NCI-H2029 (cell line): ENCODE measurements at regions not wholly inside any gene's neighbourhood (a gene's known extent, or its start where the extent isn't known, plus 50 kb on each side); places are given as distances from the start of the nearest gene placed in this dataset.

Experiments
- DNase-seq: peaks from one replicate; lab custom pipeline; 2025; lab: John Stamatoyannopoulos, UW

DNA sequence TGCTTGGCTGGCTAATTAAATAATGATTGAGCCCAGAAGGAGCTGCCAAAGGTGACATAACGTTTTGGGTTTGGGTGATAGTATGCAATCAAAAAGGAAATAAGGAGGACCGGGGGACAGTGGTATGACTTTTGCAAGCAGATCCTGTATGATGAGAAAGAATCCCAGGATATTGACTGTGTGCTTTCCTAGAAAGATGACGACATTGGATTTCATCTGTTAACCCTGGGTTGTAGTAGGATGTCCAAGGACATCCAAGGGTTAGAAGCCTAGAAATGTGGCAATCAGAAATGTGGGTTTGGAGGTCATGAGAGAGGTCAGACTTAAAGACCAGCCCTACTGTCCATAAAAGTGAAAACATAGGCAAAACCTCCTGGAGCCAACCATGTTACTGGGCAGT is 50.3 kb upstream of the HMHB1 start:
- no peak for DNase-seq

- no peak for DNase-seq
Observed at GRCh38 chr5:143760755-143761154, 51.2 kb upstream of the HMHB1 start.

GRCh38 chr5:143760131-143760505 is 51.8 kb upstream of the HMHB1 start:
- DNase-seq, result no peak

- DNase-seq, result no peak
Observed at GRCh38 chr5:143759396-143760130, 52.4 kb upstream of the HMHB1 start.

DNA sequence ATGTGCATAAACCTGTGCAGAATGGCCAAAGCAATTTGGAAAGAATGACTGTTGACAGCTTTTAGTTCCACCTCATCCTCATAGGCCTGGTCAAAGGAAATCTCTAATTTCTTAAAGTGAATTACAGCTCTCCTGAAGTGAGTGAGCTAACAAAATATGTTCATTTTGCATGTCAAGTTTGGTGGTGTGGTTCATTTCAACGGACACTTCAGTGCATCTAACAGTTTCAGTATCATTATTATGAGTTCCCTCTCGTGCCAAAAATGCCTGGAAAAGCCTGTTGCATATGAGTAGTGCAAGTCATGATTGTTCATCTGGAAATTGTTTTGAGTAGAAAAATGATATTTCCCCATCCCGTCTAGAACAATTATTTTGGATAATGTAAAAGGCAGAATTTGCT is 53.2 kb upstream of the HMHB1 start:
- DNase-seq, result no peak

GRCh38 chr5:143758015-143758414 is 53.9 kb upstream of the HMHB1 start:
- DNase-seq, result no peak

GRCh38 chr5:143757116-143757515 is 54.8 kb upstream of the HMHB1 start:
- no peak for DNase-seq

DNA sequence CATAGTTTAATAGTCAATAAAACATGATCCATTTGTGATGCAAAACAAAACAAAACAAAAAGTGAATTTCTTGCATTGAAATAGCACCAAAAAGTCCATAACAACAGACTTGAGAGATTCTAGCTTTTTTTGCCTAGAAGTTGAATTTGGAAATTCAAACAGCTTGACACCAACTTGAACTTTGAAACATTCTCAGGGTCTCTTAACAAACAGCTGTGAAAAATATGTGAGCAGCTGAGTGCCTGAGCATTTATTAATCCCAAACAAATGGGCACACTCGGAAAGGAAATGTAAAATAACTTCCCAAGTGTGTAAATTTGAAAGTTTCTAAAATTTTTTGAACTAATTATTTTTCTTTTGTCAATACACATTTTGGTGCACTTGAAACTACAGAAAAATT is 56.0 kb upstream of the HMHB1 start:
- DNase-seq, result no peak

DNA sequence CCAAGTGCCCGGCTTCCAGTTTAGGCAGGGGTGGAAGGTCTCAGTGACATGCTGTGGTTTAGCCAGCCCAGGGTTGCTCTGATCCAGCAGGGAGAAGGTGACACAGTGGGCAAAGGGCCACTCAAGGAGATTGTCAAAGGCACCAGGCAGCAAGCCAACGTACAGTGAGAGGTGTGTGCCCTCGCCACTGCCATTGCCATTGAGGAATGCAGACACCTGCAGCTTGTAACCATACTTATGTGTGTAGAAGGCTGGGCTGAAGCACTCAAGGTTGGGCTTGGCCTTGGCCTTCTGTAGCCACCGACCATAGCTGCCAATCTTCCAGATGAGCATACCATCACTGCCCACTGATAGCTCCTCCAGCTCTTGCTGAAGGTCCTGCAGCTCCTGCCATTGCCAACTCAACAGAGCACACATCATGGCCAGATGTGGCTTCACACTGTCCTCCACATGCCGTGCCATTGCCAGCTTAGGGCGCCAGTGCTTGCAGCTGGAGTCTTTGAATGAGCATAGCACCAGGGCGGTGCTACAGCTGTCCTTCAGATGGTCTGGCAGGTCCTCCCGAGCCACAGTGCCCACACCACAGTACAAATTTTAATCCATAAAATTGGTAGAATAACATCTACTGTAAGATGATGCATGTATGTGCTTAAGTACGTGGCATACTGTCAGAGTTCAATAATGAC is 59.7 kb upstream of the HMHB1 start:
- DNase-seq, result peak; percentile 63

- no peak for DNase-seq
Observed at GRCh38 chr5:143751342-143751741, 60.6 kb upstream of the HMHB1 start.

- no peak for DNase-seq
Observed at GRCh38 chr5:143749581-143750205, 62.3 kb upstream of the HMHB1 start.

DNA sequence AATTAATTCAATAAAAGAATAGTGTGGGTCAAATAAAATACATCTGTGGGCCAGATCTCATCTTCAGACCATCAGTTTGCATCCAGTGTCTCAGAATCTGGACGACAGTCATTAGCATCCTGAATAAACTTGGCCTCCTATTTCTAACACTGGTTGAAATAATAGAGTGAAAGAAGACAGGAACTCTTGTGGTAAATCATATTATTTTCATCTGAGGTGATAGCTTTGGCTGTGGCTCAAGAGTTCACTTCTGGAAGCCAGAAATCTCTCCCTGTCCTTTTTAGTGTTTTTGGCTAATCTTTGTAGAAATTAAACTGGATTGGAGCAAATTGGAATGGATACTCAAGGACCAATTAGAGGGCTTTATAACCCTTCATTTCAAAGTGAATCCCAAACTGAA is 63.4 kb upstream of the HMHB1 start:
- DNase-seq, result no peak

DNA sequence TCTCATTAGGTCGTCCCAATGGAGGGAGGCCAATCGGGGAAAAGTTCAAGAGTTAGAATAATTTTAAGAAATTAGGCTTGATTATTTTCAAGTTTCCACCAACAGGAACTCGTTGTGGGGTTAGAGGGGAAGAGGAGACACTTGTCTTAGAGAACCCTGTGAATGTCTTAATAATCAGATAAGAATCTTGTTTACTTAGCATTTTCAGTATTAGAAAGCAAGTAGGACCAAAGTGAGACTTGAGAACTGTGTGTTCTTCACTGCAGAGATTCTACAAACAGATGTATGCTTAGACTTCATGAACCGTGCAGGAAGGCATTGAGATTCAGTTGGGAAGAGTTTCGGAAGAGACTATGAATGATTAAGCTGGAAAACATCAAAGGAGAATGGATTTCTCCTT is 69.0 kb upstream of the HMHB1 start:
- DNase-seq, result no peak

DNA sequence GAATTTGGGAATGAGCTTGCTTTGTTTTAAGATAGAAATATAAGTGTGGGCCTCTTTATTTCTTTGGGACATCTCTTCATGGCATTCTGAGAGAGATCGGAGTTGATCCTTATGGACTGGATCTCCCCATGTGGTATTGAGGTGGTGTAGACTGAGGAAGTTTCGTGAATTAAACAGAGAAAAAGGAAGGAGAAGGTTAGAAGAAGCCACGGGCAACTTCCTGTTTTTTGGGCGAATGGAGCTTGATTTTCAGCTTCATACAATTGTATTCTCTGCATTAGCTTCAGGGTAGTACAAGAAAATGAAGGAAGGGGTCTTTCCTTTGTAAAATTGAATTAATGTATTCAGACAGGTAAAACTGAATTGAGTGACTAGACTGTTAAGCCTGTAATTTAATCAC is 70.5 kb upstream of the HMHB1 start:
- DNase-seq, result no peak

DNA sequence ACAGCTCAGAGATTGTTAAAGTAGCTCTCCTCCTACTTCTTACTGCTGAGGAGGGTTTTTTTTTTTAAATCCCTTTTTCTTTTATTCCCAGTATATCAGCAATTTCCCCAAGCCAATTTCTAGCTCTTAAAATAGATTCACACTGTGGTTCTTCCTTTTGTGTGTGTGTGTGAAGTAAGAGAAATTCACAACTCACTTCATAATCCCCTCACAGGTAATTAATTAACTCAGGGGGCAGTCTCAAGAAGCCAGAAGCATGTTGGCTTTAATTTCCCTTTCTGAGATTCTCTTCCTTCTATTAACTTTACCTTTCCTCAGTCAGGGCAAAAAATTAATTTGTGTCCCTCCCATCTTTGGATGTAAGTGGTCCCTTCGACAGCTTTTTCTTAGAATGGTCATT is 71.0 kb upstream of the HMHB1 start:
- no peak for DNase-seq

DNA sequence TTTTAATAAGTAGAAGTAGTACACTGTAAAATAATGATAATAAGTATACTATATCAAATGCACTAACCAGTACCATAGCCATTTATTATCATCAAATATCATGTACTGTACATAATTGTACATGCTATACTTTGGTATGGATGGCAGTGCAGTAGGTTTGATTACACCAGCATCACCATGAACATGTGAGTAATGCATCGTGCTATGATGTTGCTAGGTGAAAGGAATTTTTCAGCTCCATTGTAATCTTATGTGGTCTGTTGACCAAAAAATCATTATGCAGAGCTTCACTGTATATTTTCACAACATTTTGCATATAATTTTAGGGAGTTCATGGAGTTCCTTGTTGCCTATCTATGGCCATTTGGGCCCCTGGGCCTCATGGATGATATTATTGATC is 72.2 kb upstream of the HMHB1 start:
- DNase-seq, result no peak

DNA sequence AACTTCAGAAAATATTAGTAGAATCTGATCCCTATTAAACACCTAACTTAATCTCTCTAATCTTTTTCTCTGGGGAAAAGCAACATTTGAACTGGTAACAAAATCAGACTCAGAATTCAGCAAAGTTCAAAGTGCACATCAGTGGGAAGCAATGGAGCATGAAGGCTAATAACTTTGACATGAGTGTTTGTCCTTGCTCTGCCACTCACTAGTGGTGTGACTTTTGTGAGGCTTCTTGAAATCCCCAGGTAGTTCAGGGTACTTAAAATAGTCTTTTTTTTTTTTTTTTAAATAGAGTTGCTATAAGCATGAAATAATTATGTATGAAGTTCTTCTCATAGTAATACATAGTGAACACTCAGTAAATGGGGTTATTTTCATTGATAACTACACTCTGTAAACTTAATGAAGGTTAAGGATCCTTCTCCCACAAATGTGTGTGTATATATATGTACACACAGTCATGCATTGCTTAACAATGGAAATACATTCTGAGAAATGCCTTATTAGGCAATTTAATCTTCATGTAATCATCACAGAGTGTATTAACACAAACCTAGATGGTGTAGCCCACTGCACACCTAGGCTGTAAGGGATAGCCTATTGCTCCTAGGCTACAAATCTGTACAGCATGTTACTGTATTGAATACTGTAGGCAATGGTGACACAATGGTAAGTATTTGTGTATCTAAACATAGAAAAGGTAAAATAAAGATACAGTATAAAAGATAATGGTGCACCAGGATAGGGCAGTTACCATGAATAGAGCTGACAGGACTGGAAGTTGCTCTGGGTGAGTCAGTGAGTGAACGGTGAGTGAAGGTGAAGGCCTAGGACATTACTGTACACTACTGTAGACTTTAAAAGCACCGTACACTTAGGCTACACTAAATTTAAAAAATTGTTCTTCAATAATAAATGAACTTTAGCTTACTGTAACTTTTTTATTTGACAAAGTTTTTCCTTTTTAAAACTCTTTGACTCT is 73.3 kb upstream of the HMHB1 start:
- DNase-seq, result no peak

GRCh38 chr5:143737062-143737461 is 74.9 kb upstream of the HMHB1 start:
- DNase-seq, result no peak

DNA sequence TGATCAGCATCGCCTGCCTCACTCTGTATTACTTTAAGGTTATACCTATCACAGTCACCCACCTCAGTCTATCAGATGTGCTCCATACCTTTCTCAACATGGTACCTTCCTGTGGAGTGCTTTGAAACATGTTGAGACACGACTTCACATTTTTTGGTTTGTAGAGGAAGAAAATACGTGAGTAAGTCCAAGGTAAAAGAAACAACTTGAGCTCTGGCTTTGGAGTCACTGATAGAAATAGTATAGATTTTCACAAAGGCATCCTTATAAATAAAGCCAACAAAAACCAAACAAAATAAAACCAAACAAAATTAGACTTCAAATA is 77.5 kb upstream of the HMHB1 start:
- no peak for DNase-seq

DNA sequence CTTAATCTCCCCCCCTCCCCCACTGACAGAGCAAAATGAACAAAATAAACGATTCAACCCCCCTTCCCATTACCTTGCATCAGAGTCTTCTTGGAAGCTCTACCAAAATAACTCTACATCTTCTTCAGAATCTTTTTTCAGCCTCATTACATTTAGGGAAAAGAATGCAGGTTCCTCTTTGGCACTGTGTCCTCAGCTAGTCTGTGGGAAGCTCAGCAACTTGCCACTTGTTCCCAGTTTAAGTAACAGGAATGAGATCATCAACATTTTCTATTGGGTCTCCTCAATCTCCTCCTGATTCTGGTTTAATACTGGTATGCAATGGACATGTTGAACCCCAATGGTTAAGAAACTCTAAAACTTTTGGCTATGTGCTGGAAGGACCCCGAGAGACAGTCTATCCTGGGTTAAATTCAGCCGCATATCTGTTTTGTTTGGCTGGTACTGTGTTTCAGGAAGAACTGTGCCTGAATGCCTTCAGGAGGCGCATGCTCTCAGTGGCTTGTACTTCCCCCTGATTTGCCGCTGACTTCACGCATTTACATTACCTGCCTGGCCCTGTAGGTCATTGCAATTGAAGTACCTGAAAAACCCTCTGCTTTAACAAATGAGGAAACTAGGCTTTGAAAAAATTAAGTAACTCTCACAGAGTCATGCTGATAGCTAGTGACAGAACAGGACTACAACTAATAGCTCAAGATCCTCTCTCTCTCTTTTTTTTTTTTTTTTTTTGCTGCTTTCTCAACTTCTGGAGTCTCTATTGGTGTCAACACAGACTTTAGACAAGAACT is 78.1 kb upstream of the HMHB1 start:
- no peak for DNase-seq

- DNase-seq, result no peak
Observed at GRCh38 chr5:143732402-143732801, 79.6 kb upstream of the HMHB1 start.
